Stomach smooth muscle (tissue), 2 donors: ENCODE measurements at regions not wholly inside any gene's neighbourhood (a gene's known extent, or its start where the extent isn't known, plus 50 kb on each side); places are given as distances from the start of the nearest gene placed in this dataset.
"Not testable (repeated sequence)": the region's sequence is repeated elsewhere in the genome, so short reads cannot be mapped to it uniquely, and the experiment has no call there.

Experiments
- H3K27ac ChIP-seq: one replicate; pipeline ENCODE4 v1.7.0; 2013; ENCODE audit warnings: mild to moderate bottlenecking, low read length, inconsistent platforms
- H3K27me3 ChIP-seq, 2 donors: one replicate each; pipeline ENCODE4 v1.7.0; 2013; ENCODE audit warnings: low read length in 2 of 2; ENCODE audit not compliant: insufficient read depth in 2 of 2, control insufficient read depth in 1 of 2
- H3K36me3 ChIP-seq, 2 donors: one replicate each; pipeline ENCODE4 v1.7.0; 2013; ENCODE audit warnings: low read length in 2 of 2; ENCODE audit not compliant: control insufficient read depth in 2 of 2, insufficient read depth in 2 of 2
- H3K4me1 ChIP-seq: one replicate; pipeline ENCODE4 v1.7.0; 2013; ENCODE audit warnings: low read length; ENCODE audit not compliant: control insufficient read depth, insufficient read depth
- H3K4me3 ChIP-seq, 2 donors: one replicate each; pipeline ENCODE4 v1.7.0; 2013; ENCODE audit warnings: low read length in 2 of 2
- H3K9ac ChIP-seq, 2 donors: one replicate each; pipeline ENCODE4 v1.7.0; 2013; ENCODE audit warnings: low read length in 2 of 2, mild to moderate bottlenecking in 1 of 2
- H3K9me3 ChIP-seq, 2 donors: one replicate each; pipeline ENCODE4 v1.7.0; 2013; ENCODE audit warnings: low read length in 2 of 2; ENCODE audit not compliant: control insufficient read depth in 2 of 2
- donor health status: healthy.
- donor health status: Pancreatic carcinoma.

DNA sequence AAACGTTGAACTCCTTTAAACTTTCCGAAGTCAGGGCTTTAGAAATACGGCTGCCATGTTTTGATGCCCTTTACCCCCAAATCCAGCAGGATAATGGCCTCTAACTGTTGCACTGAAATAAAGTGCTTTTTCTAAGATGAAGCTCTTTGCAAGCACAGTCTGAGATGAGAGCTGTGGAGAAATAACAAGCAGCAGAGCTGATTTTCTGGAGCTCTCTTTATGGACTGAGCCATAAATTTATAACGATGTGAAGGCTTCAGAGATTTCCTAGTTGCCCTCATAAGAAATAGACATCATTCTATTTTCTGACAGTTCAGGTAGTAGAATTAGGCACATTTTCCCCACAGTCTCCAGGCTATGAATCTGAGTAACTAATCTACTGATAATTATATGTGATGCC is 567.3 kb downstream of the PDHA2 start:
- H3K27ac ChIP-seq: no peak overlapping the region
- no peaks in the 10 kb centered on the region for H3K27me3 ChIP-seq
- no peak overlapping the region for H3K4me3 ChIP-seq
- H3K36me3 ChIP-seq: no peaks in the 10 kb centered on the region
- no peaks in the 10 kb centered on the region for H3K4me1 ChIP-seq
- no peaks in the 10 kb centered on the region for H3K9me3 ChIP-seq
- no peak overlapping the region for H3K9ac ChIP-seq

DNA sequence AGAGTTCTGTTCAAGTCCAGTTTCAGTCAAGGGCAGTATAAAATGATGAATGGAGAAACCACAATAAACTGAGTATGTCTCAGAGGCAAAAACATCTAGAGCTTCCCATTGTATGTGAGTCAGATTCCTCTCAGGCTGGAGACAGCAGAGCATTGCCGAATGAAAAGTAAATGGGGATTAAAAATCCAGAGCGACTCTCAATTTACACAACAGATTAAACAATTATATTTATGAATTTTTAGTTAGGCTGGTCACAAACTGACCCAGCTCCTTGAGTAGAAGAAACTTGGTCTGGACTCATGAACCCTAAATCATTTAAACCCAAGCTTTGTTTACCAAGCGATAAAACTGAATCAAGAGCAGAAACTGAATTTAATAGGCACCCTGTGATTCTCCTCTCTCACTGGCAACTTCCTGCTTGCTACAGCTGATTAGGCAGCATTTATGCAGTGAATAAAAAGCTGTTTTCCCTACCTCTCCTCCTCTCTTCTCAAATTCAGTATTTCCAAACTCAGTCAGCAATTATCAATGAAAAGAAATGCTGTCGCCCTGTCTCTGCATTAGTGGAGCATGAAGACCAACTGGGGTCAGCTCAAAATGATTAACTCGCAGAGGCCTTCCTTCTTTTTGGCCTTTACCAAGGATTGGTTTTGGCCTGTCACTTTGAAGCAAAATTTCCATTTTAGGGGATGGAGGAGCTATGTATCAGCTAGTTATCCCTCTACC is 568.0 kb downstream of the PDHA2 start:
- H3K4me3 ChIP-seq: no peak overlapping the region
- H3K27me3 ChIP-seq: no peaks in the 10 kb centered on the region
- H3K4me1 ChIP-seq: no peaks in the 10 kb centered on the region
- no peak overlapping the region for H3K27ac ChIP-seq
- H3K9ac ChIP-seq: no peak overlapping the region
- H3K9me3 ChIP-seq: no peaks in the 10 kb centered on the region
- H3K36me3 ChIP-seq: no peaks in the 10 kb centered on the region

DNA sequence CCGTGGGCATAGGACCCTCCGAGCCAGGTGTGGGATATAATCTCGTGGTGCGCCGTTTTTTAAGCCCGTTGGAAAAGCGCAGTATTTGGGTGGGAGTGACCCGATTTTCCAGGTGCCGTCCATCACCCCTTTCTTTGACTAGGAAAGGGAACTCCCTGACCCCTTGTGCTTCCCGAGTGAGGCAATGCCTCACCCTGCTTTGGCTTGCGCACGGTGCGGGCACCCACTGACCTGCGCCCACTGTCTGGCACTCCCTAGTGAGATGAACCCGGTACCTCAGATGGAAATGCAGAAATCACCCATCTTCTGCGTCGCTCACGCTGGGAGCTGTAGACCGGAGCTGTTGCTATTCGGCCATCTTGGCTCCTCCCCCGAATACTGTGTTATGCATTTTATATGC is 575.0 kb downstream of the PDHA2 start:
- H3K36me3 ChIP-seq, H3K27me3 ChIP-seq, H3K27ac ChIP-seq, H3K4me3 ChIP-seq, H3K9me3 ChIP-seq, H3K4me1 ChIP-seq, H3K9ac ChIP-seq: not testable (repeated sequence)

DNA sequence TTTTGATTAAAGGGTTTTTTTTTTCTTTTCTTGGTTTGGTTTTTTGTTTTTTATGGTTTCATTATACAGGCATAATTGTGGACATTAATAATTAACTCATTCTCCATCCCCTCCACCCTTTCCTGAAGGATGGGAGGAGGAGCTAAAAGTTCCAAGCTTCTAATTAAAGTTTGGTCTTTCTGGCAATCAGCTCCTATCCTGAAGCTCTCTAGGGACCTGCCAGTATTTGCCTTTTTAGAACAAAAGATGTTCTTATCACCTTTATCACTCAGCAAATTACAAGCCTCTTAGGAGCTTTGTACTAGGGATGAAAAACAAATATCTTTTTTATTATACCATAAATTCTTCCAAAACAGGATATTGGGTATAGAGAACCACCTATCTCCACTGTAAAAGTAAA is 589.8 kb downstream of the PDHA2 start:
- Histone ChIP-seq H3K9ac (no peak overlapping the region), H3K4me3 (no peak overlapping the region), H3K4me1 (no peaks in the 10 kb centered on the region), H3K9me3 (no peaks in the 10 kb centered on the region), H3K27ac (no peak overlapping the region), H3K36me3 (no peaks in the 10 kb centered on the region), H3K27me3 (no peaks in the 10 kb centered on the region)

DNA sequence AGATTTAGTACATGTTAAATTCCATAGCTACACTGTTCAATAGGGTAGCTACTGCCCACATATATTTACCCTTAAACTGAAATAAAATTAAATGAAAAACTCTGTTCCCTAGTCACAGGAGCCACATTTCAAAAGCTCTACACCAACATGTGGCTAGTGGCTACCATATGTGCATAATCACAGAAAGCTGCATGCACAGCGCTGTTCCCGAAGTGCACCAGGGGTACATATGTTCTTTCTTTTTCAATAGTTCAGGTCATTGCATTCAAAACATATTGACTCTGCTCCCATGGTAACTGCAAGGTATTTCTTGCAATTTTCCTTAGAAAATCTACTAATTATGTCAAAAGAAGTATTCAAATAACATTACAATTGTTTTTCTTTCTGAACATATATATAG is 591.2 kb downstream of the PDHA2 start:
- Histone ChIP-seq H3K4me1 (no peaks in the 10 kb centered on the region), H3K36me3 (no peaks in the 10 kb centered on the region), H3K27me3 (no peaks in the 10 kb centered on the region), H3K9ac (no peak overlapping the region), H3K9me3 (no peaks in the 10 kb centered on the region), H3K4me3 (no peak overlapping the region), H3K27ac (no peak overlapping the region)

DNA sequence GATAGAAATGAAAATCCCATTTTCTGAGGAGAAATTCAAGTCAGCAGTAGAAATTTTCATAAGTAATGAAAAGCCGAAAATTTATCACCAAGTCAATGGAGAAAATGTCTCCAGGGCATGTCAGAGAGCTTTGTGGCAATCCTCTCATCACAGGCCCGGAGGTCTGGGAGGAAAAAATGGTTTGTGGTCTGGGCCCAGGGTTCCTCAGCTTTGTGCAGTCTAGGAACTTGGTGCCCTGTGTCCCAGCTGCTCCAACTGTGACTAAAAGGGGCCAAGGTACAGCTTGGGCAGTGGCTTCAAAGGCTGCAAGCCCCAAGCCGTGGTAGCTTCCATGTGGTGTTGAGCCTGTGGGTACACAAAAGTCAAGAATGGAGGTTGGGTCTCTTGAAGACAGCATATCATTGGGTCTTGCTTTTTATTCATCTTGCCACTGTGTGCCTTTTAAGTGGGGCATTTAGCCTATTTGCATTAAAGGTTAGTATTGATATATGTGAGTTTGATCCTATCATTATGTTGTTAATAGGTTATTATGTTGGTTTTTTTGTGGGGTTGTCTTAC is 608.5 kb downstream of the PDHA2 start:
- Histone ChIP-seq H3K27me3 (no peaks in the 10 kb centered on the region), H3K36me3 (no peaks in the 10 kb centered on the region), H3K9ac (no peak overlapping the region), H3K4me1 (no peaks in the 10 kb centered on the region), H3K27ac (no peak overlapping the region), H3K9me3 (peaks cover 0 to 7% of the 10 kb centered on the region in 2 donors), H3K4me3 (no peak overlapping the region)

DNA sequence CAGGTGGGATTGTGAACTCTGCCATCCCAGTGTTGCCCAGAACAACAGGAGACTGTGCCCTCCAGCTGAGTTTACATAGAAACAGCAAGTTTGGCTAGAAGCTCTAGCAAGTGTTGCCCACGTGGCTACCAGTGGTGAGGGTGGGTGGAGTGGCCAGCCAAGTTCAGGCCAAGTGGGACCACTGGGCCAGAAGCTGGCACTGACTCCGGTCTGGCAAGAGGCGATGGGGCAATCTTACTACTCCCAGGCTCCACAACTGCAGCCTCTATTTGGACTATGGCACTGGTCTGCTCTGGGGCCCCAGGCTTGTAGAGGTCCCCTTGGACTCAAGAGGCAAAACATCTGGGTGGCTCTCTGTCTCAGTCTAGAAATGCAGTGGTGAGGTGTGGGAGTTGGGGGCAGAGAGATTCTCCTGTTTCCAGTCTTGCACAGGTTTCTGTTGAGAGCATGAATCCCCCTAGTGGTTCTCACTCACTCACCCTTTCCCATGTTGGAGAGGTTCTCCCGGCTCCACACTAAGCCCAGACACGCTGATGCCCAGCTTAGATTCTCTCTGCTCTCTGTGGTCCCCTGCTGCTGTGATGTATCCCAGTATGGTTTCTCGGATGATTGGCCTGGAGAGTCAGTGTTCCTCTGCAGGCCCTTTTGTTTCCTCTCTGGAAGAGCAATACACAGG is 615.3 kb downstream of the PDHA2 start:
- Histone ChIP-seq H3K9ac (no peak overlapping the region), H3K36me3 (no peaks in the 10 kb centered on the region), H3K27ac (no peak overlapping the region), H3K27me3 (no peaks in the 10 kb centered on the region), H3K9me3 (no peaks in the 10 kb centered on the region), H3K4me1 (no peaks in the 10 kb centered on the region), H3K4me3 (no peak overlapping the region)

DNA sequence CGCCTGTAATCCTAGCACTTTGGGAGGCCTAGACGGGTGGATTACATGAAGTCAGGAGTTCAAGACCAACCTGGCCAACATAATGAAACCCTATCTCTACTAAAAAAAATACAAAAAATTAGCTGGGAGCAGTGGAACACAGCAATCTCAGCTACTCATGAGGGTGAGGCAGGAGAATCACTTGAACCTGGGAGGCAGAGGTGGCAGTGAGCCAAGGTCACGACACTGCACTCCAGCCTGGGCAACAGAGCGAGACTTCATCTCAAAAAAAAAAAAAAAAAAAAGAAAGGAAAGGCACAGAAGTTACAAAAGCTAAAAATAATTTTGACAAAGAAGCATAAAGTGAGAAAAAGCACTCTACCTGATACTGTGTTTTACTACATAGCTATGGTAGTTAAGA is 618.1 kb downstream of the PDHA2 start:
- not testable (repeated sequence) for H3K27me3 ChIP-seq, H3K4me1 ChIP-seq, H3K4me3 ChIP-seq, H3K27ac ChIP-seq, H3K9me3 ChIP-seq, H3K9ac ChIP-seq, H3K36me3 ChIP-seq

DNA sequence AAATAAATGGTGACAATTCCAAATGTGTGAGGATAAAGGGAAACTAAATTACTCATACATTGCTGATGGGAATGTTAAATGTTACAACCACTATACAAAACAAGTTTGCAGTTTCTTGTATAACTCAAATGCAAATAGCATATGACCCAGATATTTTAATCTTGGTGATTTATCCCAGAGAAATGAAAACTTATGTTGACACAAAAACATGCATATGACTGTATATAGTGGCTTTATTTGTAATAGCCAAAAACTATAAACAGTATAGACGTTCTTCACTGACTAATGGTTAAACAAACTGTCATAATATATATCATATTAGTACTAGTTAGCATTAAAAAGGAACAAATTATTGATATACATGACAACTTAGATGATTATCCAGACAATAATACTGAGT is 619.2 kb downstream of the PDHA2 start:
- H3K4me1 ChIP-seq: no peaks in the 10 kb centered on the region
- no peaks in the 10 kb centered on the region for H3K36me3 ChIP-seq
- no peak overlapping the region for H3K9ac ChIP-seq

DNA sequence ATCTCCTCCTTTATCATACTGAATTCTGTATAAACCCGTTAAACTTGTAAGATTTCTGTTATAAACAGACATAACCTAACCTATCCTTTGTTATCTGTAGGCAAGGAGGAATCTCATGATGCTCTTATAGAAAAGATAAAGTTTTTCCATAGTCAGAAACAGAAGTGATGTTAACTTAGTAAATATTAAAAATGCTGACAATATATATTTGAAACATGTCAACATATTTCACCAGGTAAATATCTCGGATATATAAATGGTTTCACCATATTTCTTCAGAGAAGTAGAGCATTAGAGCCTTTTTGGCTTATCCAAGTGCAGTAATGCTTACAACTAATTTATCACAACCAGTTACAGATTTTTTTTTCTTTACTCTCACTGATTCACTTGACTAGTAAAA is 625.9 kb downstream of the PDHA2 start:
- no peaks in the 10 kb centered on the region for H3K4me1 ChIP-seq
- no peaks in the 10 kb centered on the region for H3K9me3 ChIP-seq
- H3K4me3 ChIP-seq: no peak overlapping the region
- no peaks in the 10 kb centered on the region for H3K27me3 ChIP-seq
- no peak overlapping the region for H3K9ac ChIP-seq
- H3K36me3 ChIP-seq: no peaks in the 10 kb centered on the region
- no peak overlapping the region for H3K27ac ChIP-seq

More for the DNA sequence above, 619.2 kb downstream of the PDHA2 start:
- H3K27me3 ChIP-seq: no peaks in the 10 kb centered on the region
- no peak overlapping the region for H3K27ac ChIP-seq
- no peaks in the 10 kb centered on the region for H3K9me3 ChIP-seq
- no peak overlapping the region for H3K4me3 ChIP-seq
